A549 (cell line): ENCODE measurements at regions not wholly inside any gene's neighbourhood (a gene's known extent, or its start where the extent isn't known, plus 50 kb on each side); places are given as distances from the start of the nearest gene placed in this dataset.
"Not testable (repeated sequence)": the region's sequence is repeated elsewhere in the genome, so short reads cannot be mapped to it uniquely, and the experiment has no call there.

Source experiments
- BHLHE40 ChIP-seq: IDR thresholded peaks from 2 replicates; pipeline ENCODE4 v1.6.1; 2012; ENCODE audit warnings: low read depth, low read length, inconsistent platforms
- EP300 ChIP-seq, 2 experiments: fragments of >200 bp; sonication (Bioruptor Twin); formaldehyde crosslinking; IDR thresholded peaks; 2 replicates in 1 of 2; 3 replicates in 1 of 2; pipeline ENCODE4 v1.6.1; 2016 to 2017
- FOSB ChIP-seq: fragments of 250-450 bp; sonication (Bioruptor Pico); IDR thresholded peaks from 2 replicates; pipeline ENCODE4 v1.5.0; 2020; ENCODE audit warnings: mild to moderate bottlenecking, moderate library complexity
- FOXS1 ChIP-seq: fragments of 250-450 bp; sonication (Bioruptor Pico); IDR thresholded peaks from 2 replicates; pipeline ENCODE4 v1.5.0; 2020; ENCODE audit warnings: mild to moderate bottlenecking, moderate library complexity
- JUNB ChIP-seq: fragments of >200 bp; sonication (Bioruptor Twin); formaldehyde crosslinking; IDR thresholded peaks from 2 replicates; pipeline ENCODE4 v1.6.1; 2016
- POLR2A ChIP-seq: IDR thresholded peaks from 2 replicates; pipeline ENCODE4 v1.6.1; 2012; ENCODE audit warnings: mild to moderate bottlenecking, low read length
- ZC3H11A ChIP-seq: fragments of 450-650 bp; IDR thresholded peaks from 2 replicates; pipeline ENCODE4 v1.6.1; 2014; ENCODE audit warnings: antibody characterized with exemption, mild to moderate bottlenecking
- ZNF302 ChIP-seq: fragments of 250-450 bp; sonication (Bioruptor Pico); IDR thresholded peaks from 2 replicates; pipeline ENCODE4 v1.9.0; 2021; ENCODE audit warnings: inconsistent platforms, mild to moderate bottlenecking, moderate library complexity
- TF ChIP-seq, protein P1 (sequence below): fragments of >200 bp; sonication (Bioruptor Twin); formaldehyde crosslinking; IDR thresholded peaks from 3 replicates; pipeline ENCODE4 v1.5.1; 2016
- TF ChIP-seq, protein P2 (sequence below): IDR thresholded peaks from 2 replicates; pipeline ENCODE4 v1.6.1; 2012

DNA sequence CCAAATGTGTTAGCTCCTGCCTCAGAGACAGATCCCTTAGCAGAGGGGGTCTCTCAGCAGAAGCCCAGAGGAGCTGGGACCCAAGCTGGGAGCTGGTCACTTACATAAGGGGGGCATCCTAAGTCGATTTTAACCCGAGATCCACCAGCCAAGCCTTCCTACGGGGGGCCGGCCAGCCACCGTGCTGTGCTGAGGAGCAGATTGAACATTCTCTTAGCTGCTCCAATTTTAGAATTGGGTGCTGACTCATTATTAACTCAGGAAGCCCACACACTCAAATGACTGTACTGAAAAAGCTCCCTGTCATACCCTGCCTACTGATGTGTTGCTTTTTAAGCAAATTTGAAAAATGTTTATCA lies 373.0 kb downstream of the BCL2L11 start:
- TF ChIP-seq, protein P1, sequence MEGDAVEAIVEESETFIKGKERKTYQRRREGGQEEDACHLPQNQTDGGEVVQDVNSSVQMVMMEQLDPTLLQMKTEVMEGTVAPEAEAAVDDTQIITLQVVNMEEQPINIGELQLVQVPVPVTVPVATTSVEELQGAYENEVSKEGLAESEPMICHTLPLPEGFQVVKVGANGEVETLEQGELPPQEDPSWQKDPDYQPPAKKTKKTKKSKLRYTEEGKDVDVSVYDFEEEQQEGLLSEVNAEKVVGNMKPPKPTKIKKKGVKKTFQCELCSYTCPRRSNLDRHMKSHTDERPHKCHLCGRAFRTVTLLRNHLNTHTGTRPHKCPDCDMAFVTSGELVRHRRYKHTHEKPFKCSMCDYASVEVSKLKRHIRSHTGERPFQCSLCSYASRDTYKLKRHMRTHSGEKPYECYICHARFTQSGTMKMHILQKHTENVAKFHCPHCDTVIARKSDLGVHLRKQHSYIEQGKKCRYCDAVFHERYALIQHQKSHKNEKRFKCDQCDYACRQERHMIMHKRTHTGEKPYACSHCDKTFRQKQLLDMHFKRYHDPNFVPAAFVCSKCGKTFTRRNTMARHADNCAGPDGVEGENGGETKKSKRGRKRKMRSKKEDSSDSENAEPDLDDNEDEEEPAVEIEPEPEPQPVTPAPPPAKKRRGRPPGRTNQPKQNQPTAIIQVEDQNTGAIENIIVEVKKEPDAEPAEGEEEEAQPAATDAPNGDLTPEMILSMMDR = not testable (repeated sequence)
- TF ChIP-seq, protein P2, sequence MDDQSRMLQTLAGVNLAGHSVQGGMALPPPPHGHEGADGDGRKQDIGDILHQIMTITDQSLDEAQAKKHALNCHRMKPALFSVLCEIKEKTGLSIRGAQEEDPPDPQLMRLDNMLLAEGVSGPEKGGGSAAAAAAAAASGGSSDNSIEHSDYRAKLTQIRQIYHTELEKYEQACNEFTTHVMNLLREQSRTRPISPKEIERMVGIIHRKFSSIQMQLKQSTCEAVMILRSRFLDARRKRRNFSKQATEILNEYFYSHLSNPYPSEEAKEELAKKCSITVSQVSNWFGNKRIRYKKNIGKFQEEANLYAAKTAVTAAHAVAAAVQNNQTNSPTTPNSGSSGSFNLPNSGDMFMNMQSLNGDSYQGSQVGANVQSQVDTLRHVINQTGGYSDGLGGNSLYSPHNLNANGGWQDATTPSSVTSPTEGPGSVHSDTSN = not testable (repeated sequence)
- not testable (repeated sequence) for TF ChIP-seq ZC3H11A; FOSB (CRISPR knock-in tag); BHLHE40; POLR2A; ZNF302 (CRISPR knock-in tag); JUNB; EP300 (IDR thresholded peaks at IDR 0.05); FOXS1 (CRISPR knock-in tag)
